HepG2 (cell line): ENCODE measurements at regions not wholly inside any gene's neighbourhood (a gene's known extent, or its start where the extent isn't known, plus 50 kb on each side); places are given as distances from the start of the nearest gene placed in this dataset.

Source experiments
- ATAC-seq: fragments of 200-7000 bp; cut with Tn5 transposase; 3 replicates; pipeline ENCODE4 v1.9.1; 2020; ENCODE audit warnings: mild to moderate bottlenecking, moderate library complexity
- BruUV-seq: library from RNA; stranded (reverse); fragments of 400-500 nt; replicated peaks from 2 replicates; lab custom pipeline; 2021; lab: Mats Ljungman, UMichigan
- CTCF ChIA-PET: fragments of 300-600 bp; formaldehyde crosslinking; extraction: SDS; loops from one replicate; lab custom pipeline; 2021; ENCODE audit warnings: low total read pairs, inconsistent platforms, low intra/inter-chr PET ratio; lab: Yijun Ruan, JAX
- POLR2A ChIA-PET: fragments of 350-600 bp; sonication (Branson Sonifier 250); formaldehyde crosslinking; loops from one replicate; lab custom pipeline; 2020; ENCODE audit warnings: antibody characterized with exemption, inconsistent platforms; lab: Yijun Ruan, JAX
- DNase-seq: peaks from one replicate; pipeline ENCODE4 v3.0.0-alpha.2; 2015; ENCODE audit warnings: low spot score
- FAIRE-seq: peaks from 3 replicates; lab custom pipeline; 2011; peaks lifted over from hg19 to GRCh38; lab: Jason Lieb, UNC
- H2AFZ ChIP-seq: one replicate; pipeline ENCODE4 v1.6.1; 2011; ENCODE audit warnings: low read length, inconsistent platforms
- H3K27ac ChIP-seq: fragments of 300-600 bp; 3 replicates; pipeline ENCODE4 v1.8.0; 2011; ENCODE audit warnings: mixed run types, mild to moderate bottlenecking, mixed read lengths, low read length, inconsistent platforms; ENCODE audit not compliant: insufficient read depth; ENCODE audit errors: extremely low read length
- H3K27me3 ChIP-seq, 2 experiments: fragments of 200-600 bp in 1 of 2; 2 replicates in 1 of 2; 3 replicates in 1 of 2; pipeline versions ENCODE4 v1.6.0 to v1.8.0; 2011; ENCODE audit warnings: low read length in 2 of 2, mild to moderate bottlenecking in 2 of 2, moderate library complexity in 2 of 2, inconsistent platforms in 1 of 2; ENCODE audit not compliant: insufficient read depth in 2 of 2, control insufficient read depth in 1 of 2
- H3K36me3 ChIP-seq, 2 experiments: fragments of 200-600 bp in 1 of 2; replicated peaks in 1 of 2; 2 replicates in 1 of 2; 3 replicates in 1 of 2; pipeline versions ENCODE4 v1.5.1 to v1.8.0; 2011; ENCODE audit warnings: low read length in 2 of 2, inconsistent platforms in 1 of 2; ENCODE audit not compliant: insufficient read depth in 2 of 2, control insufficient read depth in 1 of 2
- H3K4me1 ChIP-seq: 2 replicates; pipeline ENCODE4 v1.5.1; 2012; ENCODE audit warnings: low read length, inconsistent platforms; ENCODE audit not compliant: insufficient read depth
- H3K4me2 ChIP-seq: 2 replicates; pipeline ENCODE4 v1.6.0; 2011; ENCODE audit warnings: low read depth, low read length, inconsistent platforms
- H3K4me3 ChIP-seq, 3 experiments: fragments of 200-600 bp in 1 of 3; sonication (generic), shearing (Covaris generic) in 1 of 3; replicated peaks in 1 of 3; 2 replicates each; pipeline ENCODE4 v1.5.1; 2011 to 2016; ENCODE audit warnings: low read length in 3 of 3, inconsistent platforms in 2 of 3, low read depth in 2 of 3, mild to moderate bottlenecking in 2 of 3, control low read depth in 1 of 3, mixed read lengths in 1 of 3; ENCODE audit not compliant: insufficient read depth in 1 of 3
- H3K79me2 ChIP-seq: one replicate; pipeline ENCODE4 v1.6.1; 2011; ENCODE audit warnings: low read length, inconsistent platforms; ENCODE audit not compliant: insufficient read depth
- H3K9ac ChIP-seq: 2 replicates; pipeline ENCODE4 v1.6.0; 2011; ENCODE audit warnings: mild to moderate bottlenecking, low read depth, low read length, inconsistent platforms; ENCODE audit not compliant: insufficient read depth
- H3K9me3 ChIP-seq: 2 replicates; pipeline ENCODE4 v1.5.1; 2012; ENCODE audit warnings: mild to moderate bottlenecking, low read length
- H4K20me1 ChIP-seq: 2 replicates; pipeline ENCODE4 v1.6.0; 2011; ENCODE audit warnings: inconsistent platforms, mild to moderate bottlenecking, low read length, moderate library complexity; ENCODE audit not compliant: insufficient read depth
- ARNTL ChIP-seq: sonication (generic); formaldehyde crosslinking; IDR thresholded peaks from 2 replicates; pipeline ENCODE4 v1.4.0; 2020; ENCODE audit warnings: mild to moderate bottlenecking, missing genetic modification reagents
- BCL6 ChIP-seq: IDR thresholded peaks from 2 replicates; pipeline ENCODE4 v1.6.1; 2016; ENCODE audit warnings: missing genetic modification reagents, missing compliant biosample characterization
- EHMT2 ChIP-seq: fragments of 200-600 bp; sonication (generic); IDR thresholded peaks from 2 replicates; pipeline ENCODE4 v1.7.0; 2017; ENCODE audit warnings: antibody characterized with exemption, low read depth, low read length, borderline replicate concordance
- HHEX ChIP-seq: IDR thresholded peaks from 2 replicates; pipeline ENCODE4 v1.6.1; 2016; ENCODE audit warnings: control low read depth
- ZBTB7B ChIP-seq: sonication (generic); formaldehyde crosslinking; IDR thresholded peaks from 2 replicates; pipeline ENCODE4 v1.4.0; 2020; ENCODE audit warnings: missing genetic modification reagents
- ZNF331 ChIP-seq: sonication (generic); formaldehyde crosslinking; IDR thresholded peaks from 2 replicates; pipeline ENCODE4 v1.4.0; 2020; ENCODE audit warnings: missing genetic modification reagents
- ZNF652 ChIP-seq: IDR thresholded peaks from 2 replicates; pipeline ENCODE4 v1.6.1; 2016; ENCODE audit warnings: low read depth, borderline replicate concordance
- ZNF674 ChIP-seq: sonication (generic); formaldehyde crosslinking; IDR thresholded peaks from 2 replicates; pipeline ENCODE4 v1.5.0; 2020; ENCODE audit warnings: low read depth, mild to moderate bottlenecking, missing genetic modification reagents
- ZNF839 ChIP-seq: sonication (generic); formaldehyde crosslinking; IDR thresholded peaks from 2 replicates; pipeline ENCODE4 v1.4.0; 2020; ENCODE audit warnings: missing genetic modification reagents, mild to moderate bottlenecking, borderline replicate concordance
- ZNF841 ChIP-seq: sonication (generic); formaldehyde crosslinking; IDR thresholded peaks from 2 replicates; pipeline ENCODE4 v1.8.1; 2023; ENCODE audit warnings: missing genetic modification reagents, borderline replicate concordance
- WGBS: methylation state at CpG from one replicate; pipeline ENCODE4 v1.1.6; 2017; ENCODE audit warnings: low lambda C conversion rate; 5-methylcytosine and 5-hydroxymethylcytosine counted together
- in situ Hi-C: cut with HindIII; loops from 2 replicates; pipeline ENCODE4 v1.10.0; 2017; ENCODE audit warnings: low pct_unique_long_range_greater_than_20kb; ENCODE audit not compliant: extremely low pct_ligation_motif_present
- intact Hi-C: fragments of 100-400 bp; cut with micrococcal nuclease; formaldehyde crosslinking; loops from one replicate; pipeline ENCODE4 v1.10.0; 2022; ENCODE audit not compliant: unreplicated experiment
- TF ChIP-seq, protein P1 (sequence below): IDR thresholded peaks from 2 replicates; pipeline ENCODE4 v1.6.1; 2016; ENCODE audit warnings: missing compliant biosample characterization, missing genetic modification reagents, borderline replicate concordance
- TF ChIP-seq, protein P2 (sequence below): sonication (generic); formaldehyde crosslinking; IDR thresholded peaks from 2 replicates; pipeline ENCODE4 v1.5.0; 2020; ENCODE audit warnings: missing genetic modification reagents
- TF ChIP-seq, protein P3 (sequence below): sonication (generic); formaldehyde crosslinking; IDR thresholded peaks from 2 replicates; pipeline ENCODE4 v1.5.0; 2020; ENCODE audit warnings: missing genetic modification reagents
- TF ChIP-seq, protein P4 (sequence below): sonication (generic); formaldehyde crosslinking; IDR thresholded peaks from 2 replicates; pipeline ENCODE4 v1.4.0; 2020; ENCODE audit warnings: missing genetic modification reagents
- TF ChIP-seq, protein P5 (sequence below): sonication (generic); formaldehyde crosslinking; IDR thresholded peaks from 2 replicates; pipeline ENCODE4 v1.5.1; 2020; ENCODE audit warnings: mild to moderate bottlenecking, missing genetic modification reagents, moderate library complexity
- TF ChIP-seq, protein P6 (sequence below): sonication (generic); formaldehyde crosslinking; IDR thresholded peaks from 2 replicates; pipeline ENCODE4 v1.5.0; 2020; ENCODE audit warnings: mild to moderate bottlenecking, missing genetic modification reagents

DNA sequence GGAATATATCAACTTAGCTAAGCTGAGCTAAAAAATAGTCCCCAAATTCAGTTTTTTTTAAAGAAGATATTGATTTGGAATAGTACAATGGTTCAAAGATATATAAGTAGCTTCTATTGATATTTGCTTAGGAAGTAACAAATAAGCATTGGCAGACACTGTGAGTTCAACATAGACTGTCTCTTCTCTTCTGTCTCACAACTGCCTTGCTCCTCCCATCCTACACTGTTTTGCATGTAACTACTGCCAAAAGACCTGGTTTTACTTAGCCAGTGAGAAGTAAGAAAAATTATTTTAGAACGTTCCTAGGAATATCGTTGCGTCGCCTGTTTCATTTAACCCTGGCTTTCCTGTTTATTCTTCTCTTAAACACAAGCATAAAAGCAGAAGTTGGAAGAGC, 859.0 kb upstream of the SPRY2 start:
- no peaks in the 10 kb centered on the region for H3K79me2 ChIP-seq
- no peak overlapping the region for H3K27ac ChIP-seq
- no peaks in the 10 kb centered on the region for H3K4me1 ChIP-seq
- in situ Hi-C loops: no loop called here
- H4K20me1 ChIP-seq: no peaks in the 10 kb centered on the region
- H3K4me2 ChIP-seq: no peak overlapping the region
- ATAC-seq (no peak), FAIRE-seq (no peak), DNase-seq (no peak)
- ChIA-PET CTCF (no interaction called here), POLR2A (no interaction called here)
- 67% methylated on average over 4 of the region's 4 CpGs for WGBS
- no peaks in the 10 kb centered on the region for H3K9me3 ChIP-seq
- intact Hi-C loops: no loop called here
- H3K27me3 ChIP-seq: no peaks in the 10 kb centered on the region
- no peak overlapping the region for H3K4me3 ChIP-seq
- no peak overlapping the region for H2AFZ ChIP-seq
- BruUV-seq: no TSS peak
- H3K9ac ChIP-seq: no peak overlapping the region
- H3K36me3 ChIP-seq: no peaks in the 10 kb centered on the region
- TF ChIP-seq, protein P1, sequence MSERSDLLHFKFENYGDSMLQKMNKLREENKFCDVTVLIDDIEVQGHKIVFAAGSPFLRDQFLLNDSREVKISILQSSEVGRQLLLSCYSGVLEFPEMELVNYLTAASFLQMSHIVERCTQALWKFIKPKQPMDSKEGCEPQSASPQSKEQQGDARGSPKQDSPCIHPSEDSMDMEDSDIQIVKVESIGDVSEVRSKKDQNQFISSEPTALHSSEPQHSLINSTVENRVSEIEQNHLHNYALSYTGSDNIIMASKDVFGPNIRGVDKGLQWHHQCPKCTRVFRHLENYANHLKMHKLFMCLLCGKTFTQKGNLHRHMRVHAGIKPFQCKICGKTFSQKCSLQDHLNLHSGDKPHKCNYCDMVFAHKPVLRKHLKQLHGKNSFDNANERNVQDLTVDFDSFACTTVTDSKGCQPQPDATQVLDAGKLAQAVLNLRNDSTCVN (CRISPR knock-in tag): no peak
- TF ChIP-seq ZNF331 (CRISPR knock-in tag) (no peak), ZBTB7B (CRISPR knock-in tag) (no peak), HHEX (no peak), EHMT2 (no peak), ARNTL (no peak), ZNF652 (no peak), ZNF674 (no peak), ZNF839 (CRISPR knock-in tag) (no peak), BCL6 (CRISPR knock-in tag) (no peak), ZNF841 (CRISPR knock-in tag) (no peak)
- TF ChIP-seq, protein P2, sequence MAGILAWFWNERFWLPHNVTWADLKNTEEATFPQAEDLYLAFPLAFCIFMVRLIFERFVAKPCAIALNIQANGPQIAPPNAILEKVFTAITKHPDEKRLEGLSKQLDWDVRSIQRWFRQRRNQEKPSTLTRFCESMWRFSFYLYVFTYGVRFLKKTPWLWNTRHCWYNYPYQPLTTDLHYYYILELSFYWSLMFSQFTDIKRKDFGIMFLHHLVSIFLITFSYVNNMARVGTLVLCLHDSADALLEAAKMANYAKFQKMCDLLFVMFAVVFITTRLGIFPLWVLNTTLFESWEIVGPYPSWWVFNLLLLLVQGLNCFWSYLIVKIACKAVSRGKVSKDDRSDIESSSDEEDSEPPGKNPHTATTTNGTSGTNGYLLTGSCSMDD (CRISPR knock-in tag): no peak
- TF ChIP-seq, protein P3, sequence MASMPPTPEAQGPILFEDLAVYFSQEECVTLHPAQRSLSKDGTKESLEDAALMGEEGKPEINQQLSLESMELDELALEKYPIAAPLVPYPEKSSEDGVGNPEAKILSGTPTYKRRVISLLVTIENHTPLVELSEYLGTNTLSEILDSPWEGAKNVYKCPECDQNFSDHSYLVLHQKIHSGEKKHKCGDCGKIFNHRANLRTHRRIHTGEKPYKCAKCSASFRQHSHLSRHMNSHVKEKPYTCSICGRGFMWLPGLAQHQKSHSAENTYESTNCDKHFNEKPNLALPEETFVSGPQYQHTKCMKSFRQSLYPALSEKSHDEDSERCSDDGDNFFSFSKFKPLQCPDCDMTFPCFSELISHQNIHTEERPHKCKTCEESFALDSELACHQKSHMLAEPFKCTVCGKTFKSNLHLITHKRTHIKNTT: no peak
- TF ChIP-seq, protein P4, sequence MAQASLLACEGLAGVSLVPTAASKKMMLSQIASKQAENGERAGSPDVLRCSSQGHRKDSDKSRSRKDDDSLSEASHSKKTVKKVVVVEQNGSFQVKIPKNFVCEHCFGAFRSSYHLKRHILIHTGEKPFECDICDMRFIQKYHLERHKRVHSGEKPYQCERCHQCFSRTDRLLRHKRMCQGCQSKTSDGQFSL (CRISPR knock-in tag): no peak
- TF ChIP-seq, protein P5, sequence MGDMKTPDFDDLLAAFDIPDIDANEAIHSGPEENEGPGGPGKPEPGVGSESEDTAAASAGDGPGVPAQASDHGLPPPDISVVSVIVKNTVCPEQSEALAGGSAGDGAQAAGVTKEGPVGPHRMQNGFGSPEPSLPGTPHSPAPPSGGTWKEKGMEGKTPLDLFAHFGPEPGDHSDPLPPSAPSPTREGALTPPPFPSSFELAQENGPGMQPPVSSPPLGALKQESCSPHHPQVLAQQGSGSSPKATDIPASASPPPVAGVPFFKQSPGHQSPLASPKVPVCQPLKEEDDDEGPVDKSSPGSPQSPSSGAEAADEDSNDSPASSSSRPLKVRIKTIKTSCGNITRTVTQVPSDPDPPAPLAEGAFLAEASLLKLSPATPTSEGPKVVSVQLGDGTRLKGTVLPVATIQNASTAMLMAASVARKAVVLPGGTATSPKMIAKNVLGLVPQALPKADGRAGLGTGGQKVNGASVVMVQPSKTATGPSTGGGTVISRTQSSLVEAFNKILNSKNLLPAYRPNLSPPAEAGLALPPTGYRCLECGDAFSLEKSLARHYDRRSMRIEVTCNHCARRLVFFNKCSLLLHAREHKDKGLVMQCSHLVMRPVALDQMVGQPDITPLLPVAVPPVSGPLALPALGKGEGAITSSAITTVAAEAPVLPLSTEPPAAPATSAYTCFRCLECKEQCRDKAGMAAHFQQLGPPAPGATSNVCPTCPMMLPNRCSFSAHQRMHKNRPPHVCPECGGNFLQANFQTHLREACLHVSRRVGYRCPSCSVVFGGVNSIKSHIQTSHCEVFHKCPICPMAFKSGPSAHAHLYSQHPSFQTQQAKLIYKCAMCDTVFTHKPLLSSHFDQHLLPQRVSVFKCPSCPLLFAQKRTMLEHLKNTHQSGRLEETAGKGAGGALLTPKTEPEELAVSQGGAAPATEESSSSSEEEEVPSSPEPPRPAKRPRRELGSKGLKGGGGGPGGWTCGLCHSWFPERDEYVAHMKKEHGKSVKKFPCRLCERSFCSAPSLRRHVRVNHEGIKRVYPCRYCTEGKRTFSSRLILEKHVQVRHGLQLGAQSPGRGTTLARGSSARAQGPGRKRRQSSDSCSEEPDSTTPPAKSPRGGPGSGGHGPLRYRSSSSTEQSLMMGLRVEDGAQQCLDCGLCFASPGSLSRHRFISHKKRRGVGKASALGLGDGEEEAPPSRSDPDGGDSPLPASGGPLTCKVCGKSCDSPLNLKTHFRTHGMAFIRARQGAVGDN (CRISPR knock-in tag): no peak
- TF ChIP-seq, protein P6, sequence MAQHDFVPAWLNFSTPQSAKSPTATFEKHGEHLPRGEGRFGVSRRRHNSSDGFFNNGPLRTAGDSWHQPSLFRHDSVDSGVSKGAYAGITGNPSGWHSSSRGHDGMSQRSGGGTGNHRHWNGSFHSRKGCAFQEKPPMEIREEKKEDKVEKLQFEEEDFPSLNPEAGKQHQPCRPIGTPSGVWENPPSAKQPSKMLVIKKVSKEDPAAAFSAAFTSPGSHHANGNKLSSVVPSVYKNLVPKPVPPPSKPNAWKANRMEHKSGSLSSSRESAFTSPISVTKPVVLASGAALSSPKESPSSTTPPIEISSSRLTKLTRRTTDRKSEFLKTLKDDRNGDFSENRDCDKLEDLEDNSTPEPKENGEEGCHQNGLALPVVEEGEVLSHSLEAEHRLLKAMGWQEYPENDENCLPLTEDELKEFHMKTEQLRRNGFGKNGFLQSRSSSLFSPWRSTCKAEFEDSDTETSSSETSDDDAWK (CRISPR knock-in tag): no peak
